Cerebellar nuclear complex (tissue), 1 donor: ENCODE measurements at regions not wholly inside any gene's neighbourhood (a gene's known extent, or its start where the extent isn't known, plus 50 kb on each side); places are given as distances from the start of the nearest gene placed in this dataset.

Experiments used
- DNase-seq, 2 experiments: peaks; one replicate each; lab custom pipeline; 2025; lab: John Stamatoyannopoulos, UW

GRCh38 chr21:43274022-43274945 lies 105.5 kb downstream of the CRYAA start:
- DNase-seq, result no peak

- DNase-seq, result no peak
Measured at GRCh38 chr21:43273708-43274021, 104.9 kb downstream of the CRYAA start.

- no peak for DNase-seq
Measured at GRCh38 chr21:43273016-43273707, 104.4 kb downstream of the CRYAA start.

GRCh38 chr21:43272591-43272990 lies 103.8 kb downstream of the CRYAA start:
- no peak for DNase-seq

- no peak for DNase-seq
Measured at GRCh38 chr21:43271452-43272020, 102.7 kb downstream of the CRYAA start.

GRCh38 chr21:43270800-43271301 lies 102.0 kb downstream of the CRYAA start:
- no peak for DNase-seq

GRCh38 chr21:43269957-43270705 lies 101.3 kb downstream of the CRYAA start:
- no peak for DNase-seq

- no peak for DNase-seq
Measured at GRCh38 chr21:43269440-43269839, 100.6 kb downstream of the CRYAA start.

- no peak for DNase-seq
Measured at GRCh38 chr21:43268804-43269186, 100.0 kb downstream of the CRYAA start.

GRCh38 chr21:43268086-43268803 lies 99.4 kb downstream of the CRYAA start:
- no peak for DNase-seq

GRCh38 chr21:43267391-43268085 lies 98.7 kb downstream of the CRYAA start:
- no peak for DNase-seq

- DNase-seq, result no peak
Measured at GRCh38 chr21:43266534-43266933, 97.7 kb downstream of the CRYAA start.

- no peak for DNase-seq
Measured at GRCh38 chr21:43262427-43262826, 93.6 kb downstream of the CRYAA start.
